GM18520 (cell line): ENCODE measurements at regions not wholly inside any gene's neighbourhood (a gene's known extent, or its start where the extent isn't known, plus 50 kb on each side); places are given as distances from the start of the nearest gene placed in this dataset.

Experiments used
- ATAC-seq: cut with Tn5 transposase; IDR thresholded peaks from one replicate; pipeline ENCODE4 v1.9.1; 2021; ENCODE audit not compliant: unreplicated experiment

DNA sequence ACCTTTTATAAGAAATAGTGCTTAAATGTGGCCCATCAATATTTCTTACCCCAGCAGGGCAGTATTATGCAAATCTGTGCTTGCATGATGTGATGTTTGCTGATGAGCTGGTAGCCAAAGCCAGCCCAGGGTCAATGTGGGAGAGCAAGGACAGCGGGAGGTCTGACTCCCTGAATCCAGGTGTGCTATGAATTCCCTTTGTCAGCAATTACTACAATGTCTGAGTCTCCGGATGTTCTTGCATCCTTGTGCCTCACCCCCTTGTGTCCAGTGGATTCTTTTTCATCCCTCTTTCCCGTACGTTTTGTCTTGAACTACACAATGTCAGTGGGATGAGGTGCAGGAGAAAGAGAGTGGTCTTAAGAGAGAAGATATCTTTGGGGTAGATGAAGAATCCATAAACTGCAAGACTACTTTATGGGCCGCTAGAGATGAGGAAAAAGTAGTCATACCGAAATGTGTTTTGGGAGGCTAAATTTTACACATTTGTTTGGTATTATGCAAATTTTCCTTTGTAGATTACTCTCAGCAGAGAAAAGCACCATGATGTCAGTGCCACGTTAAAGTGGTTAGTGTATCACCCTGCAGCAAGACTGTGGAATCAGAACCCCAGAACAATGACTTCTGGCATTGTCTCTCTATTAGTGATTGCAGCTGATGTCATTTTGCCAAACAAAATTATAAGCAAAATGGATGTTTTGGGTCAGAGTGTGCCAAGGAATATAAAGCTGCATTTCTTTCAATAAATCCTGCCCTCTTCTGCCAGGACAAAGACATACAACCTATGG lies 53.5 kb upstream of the TSHZ3 start:
- ATAC-seq = no peak

- no peak for ATAC-seq
Measured at GRCh38 chr19:31406106-31406505, 56.9 kb upstream of the TSHZ3 start.

DNA sequence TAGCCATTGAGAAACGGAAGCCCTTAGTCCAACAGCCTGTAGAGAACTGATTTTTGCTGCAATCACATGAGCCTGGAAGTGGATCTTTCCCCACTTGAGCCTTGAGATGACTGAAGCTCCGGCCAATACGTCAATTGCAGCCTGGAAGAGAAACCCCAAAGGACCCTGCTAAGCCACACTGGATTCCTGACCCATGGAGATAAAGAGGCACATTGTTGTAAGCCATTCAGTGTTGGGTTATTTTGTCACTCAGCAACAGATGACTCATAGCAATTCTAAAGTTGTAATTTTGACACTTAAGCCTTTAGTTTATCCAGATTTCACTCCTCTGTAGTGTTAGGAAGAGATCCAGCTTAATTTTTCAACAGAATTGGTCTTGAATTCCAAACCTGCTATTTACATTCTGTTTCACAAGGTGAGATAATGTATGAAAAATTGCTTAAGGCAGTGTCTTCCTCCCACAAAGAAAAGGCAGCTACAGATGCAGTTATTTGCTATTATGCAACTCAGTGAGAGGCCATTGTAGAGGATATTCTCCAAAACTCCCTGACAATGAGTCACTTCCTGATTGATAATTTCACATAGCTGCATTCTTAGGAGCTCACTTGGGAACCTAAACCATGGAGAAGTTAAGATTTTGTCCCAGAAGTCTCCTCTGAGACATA lies 59.4 kb upstream of the TSHZ3 start:
- ATAC-seq = no peak

DNA sequence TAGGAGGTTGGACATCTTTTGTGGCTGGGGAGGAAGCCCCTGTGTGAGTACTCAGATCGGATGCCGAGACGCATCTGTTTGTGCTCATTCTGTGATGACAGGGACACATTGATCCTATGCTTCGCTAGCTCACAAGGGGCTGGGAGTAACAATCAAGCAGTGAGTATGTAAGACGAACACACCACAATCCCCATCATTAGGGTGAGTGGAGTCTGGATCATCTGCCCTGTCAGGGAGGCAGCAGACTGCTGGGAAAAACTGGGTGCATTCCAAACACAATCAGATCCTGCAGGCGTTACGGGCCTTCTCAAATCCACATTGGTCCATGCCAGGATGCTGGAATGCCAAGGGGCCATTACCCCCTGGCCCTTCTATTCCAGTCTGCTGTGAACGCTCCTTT lies 64.1 kb upstream of the TSHZ3 start:
- no peak for ATAC-seq

- no peak for ATAC-seq
Measured at GRCh38 chr19:31415322-31415721, 66.1 kb upstream of the TSHZ3 start.

DNA sequence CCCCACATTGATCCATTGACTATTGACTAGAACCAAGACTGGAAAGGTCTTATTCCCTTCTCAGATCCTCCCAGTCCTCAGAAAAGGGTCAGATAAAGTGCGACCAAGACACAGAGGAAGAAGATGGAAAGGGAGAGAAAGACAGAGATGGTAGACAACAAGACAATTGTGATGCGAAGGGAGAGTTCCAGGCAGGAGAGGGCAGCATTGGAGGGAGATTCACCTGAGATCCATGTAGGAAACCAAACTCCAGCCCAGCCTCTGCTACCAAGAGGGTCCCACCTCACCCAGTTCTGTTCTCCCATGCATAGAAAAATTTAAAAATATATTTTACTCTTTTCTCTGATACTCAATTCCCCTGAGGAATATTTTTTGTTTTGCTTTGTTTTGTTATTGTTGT lies 67.3 kb upstream of the TSHZ3 start:
- no peak for ATAC-seq

- no peak for ATAC-seq
Measured at GRCh38 chr19:31418055-31418454, 68.8 kb upstream of the TSHZ3 start.

GRCh38 chr19:31418692-31419430 lies 69.6 kb upstream of the TSHZ3 start:
- no peak for ATAC-seq

- ATAC-seq = no peak
Measured at GRCh38 chr19:31419871-31420445, 70.7 kb upstream of the TSHZ3 start.

DNA sequence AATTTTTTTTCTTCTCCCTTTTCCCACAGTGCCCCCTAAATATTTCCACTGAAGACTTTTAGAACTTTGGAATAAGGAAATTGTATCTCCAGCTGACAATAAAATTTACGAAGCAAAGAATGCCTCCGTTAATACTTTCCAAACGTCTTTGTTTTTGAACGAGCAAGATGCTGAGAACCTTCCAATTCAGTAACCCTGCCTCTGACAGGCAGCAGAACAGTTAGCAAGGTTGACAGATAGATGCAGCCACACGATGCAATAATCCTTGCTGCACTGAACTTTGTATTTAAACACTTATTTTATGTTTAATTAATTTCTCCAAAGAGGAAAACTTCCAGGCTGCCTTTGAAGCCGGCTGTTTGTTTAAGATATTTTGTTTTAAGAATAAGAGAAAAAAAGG lies 71.8 kb upstream of the TSHZ3 start:
- ATAC-seq = no peak

DNA sequence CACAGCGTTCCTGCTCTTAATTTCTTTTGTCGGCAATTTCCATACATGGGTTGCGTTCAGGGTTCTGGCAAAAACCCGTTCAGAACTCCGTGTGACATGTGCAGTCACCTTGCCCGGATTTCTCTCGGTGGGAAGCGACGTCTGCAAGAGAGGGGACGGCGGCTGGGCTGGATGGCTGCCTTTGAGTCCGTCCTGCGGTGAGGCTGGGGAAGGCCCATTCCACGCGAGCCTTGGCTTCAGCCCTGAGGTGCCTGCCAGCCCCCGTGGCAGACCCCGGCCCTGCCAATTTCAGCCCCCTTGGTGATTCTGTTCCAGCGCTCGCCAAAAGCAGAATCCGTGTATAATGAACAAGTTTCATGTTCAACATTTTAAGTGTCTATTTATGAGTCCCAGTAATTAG lies 72.6 kb upstream of the TSHZ3 start:
- ATAC-seq = no peak

GRCh38 chr19:31423896-31424295 lies 74.7 kb upstream of the TSHZ3 start:
- ATAC-seq = no peak

GRCh38 chr19:31424861-31425620 lies 75.8 kb upstream of the TSHZ3 start:
- ATAC-seq = no peak

DNA sequence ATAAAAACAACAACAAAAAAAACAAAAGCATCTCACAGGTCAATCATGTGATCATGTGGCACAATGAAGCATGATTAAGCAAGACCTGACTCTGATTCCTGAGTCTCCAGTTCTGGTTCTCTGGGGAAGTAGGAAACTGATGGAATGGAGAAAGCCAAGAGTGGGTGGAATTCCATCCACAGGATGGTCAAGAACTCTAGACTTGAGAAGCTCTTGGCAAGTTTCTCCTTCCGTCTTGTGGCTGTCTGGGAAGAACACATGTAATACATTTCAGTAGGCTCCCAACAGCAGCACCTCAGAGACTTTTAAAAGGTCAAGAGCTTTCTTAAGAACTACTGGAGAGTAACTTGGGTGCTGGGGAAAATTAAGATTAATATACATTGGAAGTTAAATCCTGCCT lies 78.6 kb upstream of the TSHZ3 start:
- no peak for ATAC-seq

DNA sequence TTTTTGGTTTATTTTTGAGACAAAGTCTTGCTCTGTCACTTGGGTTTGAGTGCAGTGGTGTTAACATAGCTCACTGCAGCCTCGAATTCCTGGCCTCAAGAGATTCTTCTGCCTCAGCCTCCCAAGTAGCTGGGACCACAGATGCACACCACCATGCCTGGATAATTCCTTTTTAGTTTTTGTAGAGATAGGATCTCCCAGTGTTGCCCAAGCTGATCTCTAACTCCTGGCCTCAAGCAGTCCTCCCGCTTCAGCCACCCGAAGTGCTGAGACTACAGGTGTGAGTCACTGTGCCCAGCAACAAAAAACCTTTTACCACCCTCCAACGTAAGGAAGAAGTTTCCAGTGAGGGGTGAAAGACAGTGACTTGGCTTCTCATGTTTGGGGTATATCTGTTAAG lies 81.1 kb upstream of the TSHZ3 start:
- no peak for ATAC-seq

GRCh38 chr19:31432201-31432810 lies 83.1 kb upstream of the TSHZ3 start:
- ATAC-seq = no peak

- no peak for ATAC-seq
Measured at GRCh38 chr19:31436121-31436776, 87.0 kb upstream of the TSHZ3 start.

DNA sequence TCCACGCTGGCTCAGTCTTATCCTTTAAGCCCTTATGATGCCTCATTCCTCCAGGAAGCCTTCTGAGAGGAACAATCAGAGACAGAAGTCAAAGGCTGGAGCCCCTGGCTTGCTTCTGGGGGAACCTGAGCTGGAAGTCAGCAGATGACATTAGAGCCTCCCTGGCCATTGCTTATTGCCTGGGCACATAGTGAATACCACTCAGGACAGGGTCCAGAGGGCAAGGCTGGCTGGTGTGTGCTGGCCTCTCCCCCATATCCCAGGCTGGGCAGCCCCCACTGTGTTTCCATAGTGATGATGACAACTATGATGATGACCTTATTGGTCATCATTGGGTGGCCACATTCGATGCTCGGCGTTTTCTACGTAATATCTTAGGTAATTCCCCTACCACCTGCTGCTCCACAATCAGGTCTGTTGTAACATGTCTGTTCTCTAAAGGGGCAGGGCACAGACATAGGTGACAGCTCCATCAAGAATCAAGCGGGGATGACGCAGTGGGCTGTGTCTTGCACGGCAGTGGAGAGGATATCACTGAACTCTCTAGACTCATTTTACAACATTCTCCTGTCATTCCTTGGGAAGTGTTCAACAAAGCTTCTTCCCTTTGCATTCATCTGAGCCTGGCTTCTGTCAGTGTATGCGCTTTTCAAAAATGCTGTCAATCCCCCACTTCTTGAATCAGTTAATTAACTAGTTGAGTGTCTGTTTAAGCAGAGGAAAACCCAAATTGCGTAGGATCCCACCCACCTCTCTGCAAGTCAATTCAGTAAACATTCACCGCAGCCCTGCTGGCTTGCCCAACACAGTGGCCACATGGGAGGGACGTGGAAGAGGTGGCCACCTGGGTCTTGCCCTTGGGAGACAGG lies 89.4 kb upstream of the TSHZ3 start:
- no peak for ATAC-seq

- no peak for ATAC-seq
Measured at GRCh38 chr19:31439270-31439573, 90.0 kb upstream of the TSHZ3 start.
